Erythroblast (primary cell): ENCODE measurements at regions not wholly inside any gene's neighbourhood (a gene's known extent, or its start where the extent isn't known, plus 50 kb on each side); places are given as distances from the start of the nearest gene placed in this dataset.

Experiments used
- GATA1 ChIP-seq: IDR thresholded peaks from 2 replicates; pipeline ENCODE4 v1.6.1; 2011; ENCODE audit warnings: low read depth, mild to moderate bottlenecking, control low read depth, low read length, moderate library complexity
- POLR2A ChIP-seq: IDR thresholded peaks from 2 replicates; pipeline ENCODE4 v1.6.1; 2011; ENCODE audit warnings: mild to moderate bottlenecking, low read length

GRCh38 chr6:27775796-27776184, 136.4 kb downstream of the OR2B2 start:
- TF ChIP-seq POLR2A (no peak), GATA1 (no peak)
